Testis (tissue), 2 donors: ENCODE measurements at regions not wholly inside any gene's neighbourhood (a gene's known extent, or its start where the extent isn't known, plus 50 kb on each side); places are given as distances from the start of the nearest gene placed in this dataset.

Experiments
- POLR2A ChIP-seq: fragments of 450-650 bp; IDR thresholded peaks from one replicate; pipeline ENCODE4 v1.6.1; 2017; ENCODE audit warnings: antibody characterized with exemption, mild to moderate bottlenecking, moderate library complexity
- TF ChIP-seq, protein P1 (sequence below), 3 experiments: fragments of 450-650 bp in 2 of 3; fragments of 200-600 bp in 1 of 3; sonication (generic) in 1 of 3; IDR thresholded peaks; one replicate each; pipeline ENCODE4 v1.5.1; 2016 to 2019; ENCODE audit warnings: antibody characterized with exemption in 3 of 3, mild to moderate bottlenecking in 2 of 3, moderate library complexity in 1 of 3

DNA sequence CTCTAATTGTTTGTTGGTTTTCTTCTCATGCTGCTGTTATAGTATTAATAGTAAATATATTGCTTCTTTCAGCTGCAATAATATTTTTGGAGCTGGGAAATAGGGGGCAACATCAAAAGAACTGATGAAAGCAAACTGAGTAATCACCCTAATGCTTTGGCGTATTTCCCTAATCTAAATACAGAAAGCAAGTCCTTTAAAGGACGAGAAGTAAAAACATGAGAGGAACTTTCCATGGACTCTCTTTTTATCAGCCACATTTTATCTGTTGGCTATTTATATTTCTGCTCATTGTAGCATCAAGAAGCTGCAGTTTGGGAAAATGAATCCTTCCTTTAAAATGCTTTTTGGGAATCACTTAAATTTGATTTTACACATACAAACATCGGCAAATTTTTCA, 139.9 kb upstream of the SLC8A1 start:
- TF ChIP-seq, protein P1, sequence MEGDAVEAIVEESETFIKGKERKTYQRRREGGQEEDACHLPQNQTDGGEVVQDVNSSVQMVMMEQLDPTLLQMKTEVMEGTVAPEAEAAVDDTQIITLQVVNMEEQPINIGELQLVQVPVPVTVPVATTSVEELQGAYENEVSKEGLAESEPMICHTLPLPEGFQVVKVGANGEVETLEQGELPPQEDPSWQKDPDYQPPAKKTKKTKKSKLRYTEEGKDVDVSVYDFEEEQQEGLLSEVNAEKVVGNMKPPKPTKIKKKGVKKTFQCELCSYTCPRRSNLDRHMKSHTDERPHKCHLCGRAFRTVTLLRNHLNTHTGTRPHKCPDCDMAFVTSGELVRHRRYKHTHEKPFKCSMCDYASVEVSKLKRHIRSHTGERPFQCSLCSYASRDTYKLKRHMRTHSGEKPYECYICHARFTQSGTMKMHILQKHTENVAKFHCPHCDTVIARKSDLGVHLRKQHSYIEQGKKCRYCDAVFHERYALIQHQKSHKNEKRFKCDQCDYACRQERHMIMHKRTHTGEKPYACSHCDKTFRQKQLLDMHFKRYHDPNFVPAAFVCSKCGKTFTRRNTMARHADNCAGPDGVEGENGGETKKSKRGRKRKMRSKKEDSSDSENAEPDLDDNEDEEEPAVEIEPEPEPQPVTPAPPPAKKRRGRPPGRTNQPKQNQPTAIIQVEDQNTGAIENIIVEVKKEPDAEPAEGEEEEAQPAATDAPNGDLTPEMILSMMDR (IDR thresholded peaks at IDR 0.05): no peak
- TF ChIP-seq POLR2A: no peak
